Endothelial cell of umbilical vein (primary cell): ENCODE measurements at regions not wholly inside any gene's neighbourhood (a gene's known extent, or its start where the extent isn't known, plus 50 kb on each side); places are given as distances from the start of the nearest gene placed in this dataset.

ENCODE experiments used
- CTCF ChIP-seq, 2 donors: IDR thresholded peaks; 1 replicate in 1 of 2; 2 replicates in 1 of 2; pipeline ENCODE4 v1.5.1; 2011; ENCODE audit warnings: low read length in 2 of 2, mild to moderate bottlenecking in 2 of 2, moderate library complexity in 2 of 2, control low read depth in 1 of 2, inconsistent platforms in 1 of 2, low read depth in 1 of 2; ENCODE audit not compliant: insufficient read depth in 1 of 2; ENCODE audit errors: extremely low read depth in 1 of 2
- EZH2 ChIP-seq: IDR thresholded peaks from 2 replicates; pipeline ENCODE4 v1.6.1; 2012; ENCODE audit warnings: borderline replicate concordance, low read depth, mild to moderate bottlenecking, moderate library complexity, low read length, inconsistent platforms; ENCODE audit not compliant: severe bottlenecking
- POLR2AphosphoS5 ChIP-seq: IDR thresholded peaks from 2 replicates; pipeline ENCODE4 v1.6.1; 2012; ENCODE audit warnings: low read depth, mild to moderate bottlenecking, control low read depth, low read length, moderate library complexity; ENCODE audit not compliant: insufficient read depth

- TF ChIP-seq EZH2 (no peak), CTCF (IDR thresholded peaks at IDR 0.05; ENCODE audit: extremely low read depth in 1 of 2, insufficient read depth in 1 of 2, low read depth in 1 of 2, low read length in 2 of 2) (no peak), POLR2AphosphoS5 (no peak)
Observed at GRCh38 chr4:136812100-136812880, 720.0 kb downstream of the PCDH18 start.
